ENCODE measurements at regions not wholly inside any gene's neighbourhood (a gene's known extent, or its start where the extent isn't known, plus 50 kb on each side); places are given as distances from the start of the nearest gene placed in this dataset.

DNA sequence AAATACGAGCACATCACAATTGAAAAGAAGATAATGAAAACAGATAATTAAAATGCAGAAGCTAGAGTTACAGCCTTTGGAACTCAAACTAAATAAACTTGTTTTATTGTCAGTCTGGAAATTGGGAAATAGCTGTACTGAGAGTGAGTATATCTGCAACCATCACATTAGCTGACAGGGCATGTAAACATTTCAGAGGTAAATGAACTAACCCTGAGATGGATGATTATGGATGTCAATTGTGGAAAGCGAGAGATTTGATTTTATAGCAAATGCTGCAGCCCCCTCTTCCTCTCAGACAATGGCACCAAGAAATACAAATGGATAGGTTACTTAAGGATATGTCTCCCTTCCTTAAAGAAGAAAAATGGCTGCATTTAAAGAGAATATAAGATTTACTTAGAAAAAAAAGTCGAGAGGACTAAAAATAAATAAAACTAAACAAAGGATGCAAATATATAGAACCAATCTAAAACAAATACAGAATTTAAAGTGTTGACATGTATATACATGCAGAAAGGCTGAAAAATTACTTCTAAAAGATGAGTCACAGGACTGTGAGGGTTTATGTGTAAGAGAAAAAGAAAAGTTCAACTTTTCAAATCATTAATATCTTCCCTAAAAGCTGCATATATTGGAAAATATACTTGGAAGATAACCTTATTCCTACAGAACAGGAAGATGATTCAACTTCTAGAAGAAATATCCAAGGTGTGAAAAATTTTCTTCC, 120.3 kb upstream of the FLRT2 start:
- DNase-seq = no peak

DNA sequence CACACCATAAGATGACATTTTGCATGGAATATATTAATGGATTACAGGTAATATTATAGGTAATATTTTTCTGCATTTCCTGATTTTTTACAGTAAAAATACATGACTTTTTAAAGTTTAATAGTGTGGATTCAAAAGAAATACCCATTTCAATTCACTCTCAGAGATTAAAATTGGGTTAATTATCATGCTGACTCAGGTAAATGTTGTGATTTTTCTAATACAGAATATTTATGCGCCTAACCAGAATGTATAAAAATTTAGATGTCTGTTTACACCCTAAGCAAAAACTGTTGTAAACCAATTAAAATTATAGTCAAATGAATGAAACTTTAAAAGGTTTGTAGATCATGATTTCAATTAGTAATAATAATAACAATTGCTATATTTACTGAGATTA, 117.2 kb upstream of the FLRT2 start:
- DNase-seq = no peak

DNA sequence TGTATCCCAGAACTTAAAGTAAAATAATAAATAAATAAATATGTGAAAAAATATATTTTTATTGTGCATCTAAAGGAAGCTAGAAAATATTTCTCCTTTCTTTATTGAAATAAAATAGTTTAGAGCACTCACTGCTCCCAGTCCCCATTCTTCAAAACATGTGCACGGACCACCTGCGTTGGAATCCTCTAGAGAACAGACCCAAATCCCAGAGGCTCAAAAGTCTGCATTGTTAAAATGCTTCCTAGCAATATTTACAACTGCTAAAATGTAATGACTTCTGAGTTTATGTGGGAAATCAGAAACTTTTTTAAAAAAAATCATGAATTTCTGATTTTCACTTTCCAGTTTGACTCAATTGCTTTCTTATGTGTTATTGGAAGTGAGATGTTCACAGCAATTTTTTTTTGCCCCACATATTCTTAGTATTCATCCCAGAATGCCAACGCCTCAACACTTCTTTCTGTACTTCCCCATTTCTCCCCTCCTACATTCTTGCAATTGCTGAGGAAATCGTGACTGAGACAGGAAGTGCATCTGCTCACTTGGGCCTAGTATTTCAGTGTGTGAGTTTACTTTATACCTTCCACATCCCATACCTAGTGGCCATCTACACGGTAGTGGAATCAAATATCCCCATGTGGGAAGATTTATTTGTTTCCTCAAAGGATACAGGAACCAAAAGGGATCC, 116.0 kb upstream of the FLRT2 start:
- DNase-seq = no peak

DNA sequence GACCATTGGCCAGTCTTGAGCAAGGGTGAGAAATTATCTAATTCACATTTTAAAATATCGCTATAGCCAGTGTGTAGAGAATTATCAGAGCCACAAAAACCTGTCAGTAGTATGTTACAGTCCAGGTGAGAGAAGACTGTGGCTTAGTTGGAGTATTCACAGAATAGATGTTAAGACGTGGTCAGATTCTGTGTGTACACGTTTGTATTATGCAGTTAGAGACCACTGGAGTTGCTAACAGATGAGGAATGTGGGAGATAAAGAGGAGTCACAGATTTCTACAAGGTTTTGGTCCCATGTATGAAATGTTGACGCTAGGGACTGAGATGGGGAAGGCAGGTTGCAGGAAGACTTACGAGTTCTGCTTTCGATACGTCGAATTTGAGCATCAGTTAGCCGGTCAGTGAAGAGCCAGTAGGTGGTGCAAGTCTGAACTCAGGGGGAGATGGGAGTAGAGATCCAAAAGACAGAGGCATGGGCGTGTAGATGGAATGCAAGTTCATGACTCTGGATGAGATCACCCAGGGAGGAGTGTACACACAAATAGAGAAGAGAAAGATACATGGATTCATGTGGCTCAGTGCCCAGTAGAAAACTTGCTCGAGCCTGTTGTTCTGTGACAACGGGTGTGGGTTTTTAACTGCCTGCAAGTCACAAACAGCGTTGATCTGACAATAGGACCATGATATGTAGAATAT, 114.8 kb upstream of the FLRT2 start:
- no peak for DNase-seq

DNA sequence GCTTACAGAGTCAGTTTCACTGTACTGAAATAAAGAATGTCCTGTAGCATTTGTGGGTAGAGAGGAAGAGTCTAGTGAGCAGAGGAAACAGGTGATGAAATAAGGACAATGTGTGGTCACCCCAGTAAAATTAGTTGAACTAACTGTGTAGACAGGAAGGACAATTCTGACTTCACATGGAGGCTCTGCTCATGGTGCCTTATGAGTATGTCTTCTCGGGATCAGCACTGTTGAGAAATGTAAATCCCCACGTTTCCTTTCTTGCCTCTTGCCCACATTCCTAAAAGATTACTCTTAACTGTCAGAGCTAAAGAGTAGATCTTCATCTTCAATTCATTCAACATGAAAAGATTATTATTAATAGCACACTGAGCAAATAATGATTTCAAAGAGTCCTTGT, 113.2 kb upstream of the FLRT2 start:
- no peak for DNase-seq

DNA sequence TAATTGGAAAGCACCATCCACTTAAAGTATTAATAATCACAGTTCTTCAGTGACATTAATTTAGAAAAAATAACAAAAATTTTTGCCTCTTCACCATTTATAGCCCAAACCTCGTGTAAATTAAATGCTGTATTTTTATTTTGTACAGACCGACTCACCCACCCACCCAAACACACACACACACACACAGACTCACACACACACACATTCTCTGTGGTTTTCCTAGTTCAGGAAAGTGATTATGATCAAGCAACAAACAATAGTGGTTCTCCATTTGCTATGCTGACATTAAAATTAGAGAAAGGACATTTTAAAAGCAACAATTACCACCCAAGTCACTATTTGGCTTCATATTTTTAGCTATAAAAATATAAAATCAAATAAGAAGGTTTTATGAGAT, 112.5 kb upstream of the FLRT2 start:
- no peak for DNase-seq

DNA sequence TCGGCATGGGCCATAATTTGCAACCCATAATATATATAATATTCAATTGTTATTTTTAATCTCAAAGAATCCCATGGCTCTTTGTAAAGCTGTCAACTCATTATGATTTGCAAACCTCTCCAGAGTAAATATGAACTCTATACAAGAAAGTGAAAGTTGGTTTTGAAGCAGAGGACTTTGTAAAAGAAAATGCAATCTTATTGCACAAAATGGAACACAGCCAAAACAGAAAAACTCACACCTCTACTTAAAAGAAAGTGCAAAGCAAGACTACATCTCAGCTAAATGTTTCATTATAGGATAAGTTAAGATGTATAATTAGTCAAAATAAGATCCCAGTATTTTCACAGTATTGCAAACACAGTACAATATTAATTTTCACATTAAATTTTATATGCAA, 111.2 kb upstream of the FLRT2 start:
- DNase-seq = no peak

DNA sequence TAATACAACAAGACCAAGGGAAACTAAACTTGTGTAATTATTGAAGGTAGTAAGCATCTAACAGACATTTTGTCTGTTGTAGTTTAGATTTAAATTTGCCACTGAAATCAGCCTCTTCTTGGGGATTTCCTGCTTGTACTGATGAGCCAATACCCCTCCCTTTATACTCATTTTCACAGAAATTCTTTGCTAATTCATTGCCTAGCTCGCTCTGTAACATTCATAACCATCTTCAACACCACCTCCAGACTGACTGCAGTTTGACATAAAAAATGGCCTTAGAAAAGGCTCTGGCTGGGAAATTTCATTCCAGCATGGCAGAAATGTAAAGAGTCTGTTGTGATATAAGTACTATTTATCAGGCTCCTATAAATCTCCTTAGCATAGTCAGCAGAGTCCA, 109.7 kb upstream of the FLRT2 start:
- no peak for DNase-seq

DNA sequence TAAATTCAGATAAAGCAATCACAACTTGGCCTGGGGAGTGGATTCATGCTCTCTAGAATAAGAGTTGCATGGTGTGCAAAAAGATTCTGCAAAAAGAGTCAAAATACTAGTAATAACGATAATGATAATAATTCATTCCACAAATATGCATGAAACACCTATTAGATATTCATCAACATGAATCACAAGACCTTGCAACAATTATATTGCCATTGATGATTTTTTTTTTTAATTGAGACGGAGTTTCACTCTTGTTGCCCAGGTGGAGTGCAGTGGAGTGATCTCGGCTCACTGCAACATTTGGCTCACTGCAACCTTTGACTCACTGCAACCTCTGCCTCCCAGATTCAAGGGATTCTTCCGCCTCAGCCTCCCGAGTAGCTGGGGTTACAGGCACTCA, 109.2 kb upstream of the FLRT2 start:
- DNase-seq = no peak

DNA sequence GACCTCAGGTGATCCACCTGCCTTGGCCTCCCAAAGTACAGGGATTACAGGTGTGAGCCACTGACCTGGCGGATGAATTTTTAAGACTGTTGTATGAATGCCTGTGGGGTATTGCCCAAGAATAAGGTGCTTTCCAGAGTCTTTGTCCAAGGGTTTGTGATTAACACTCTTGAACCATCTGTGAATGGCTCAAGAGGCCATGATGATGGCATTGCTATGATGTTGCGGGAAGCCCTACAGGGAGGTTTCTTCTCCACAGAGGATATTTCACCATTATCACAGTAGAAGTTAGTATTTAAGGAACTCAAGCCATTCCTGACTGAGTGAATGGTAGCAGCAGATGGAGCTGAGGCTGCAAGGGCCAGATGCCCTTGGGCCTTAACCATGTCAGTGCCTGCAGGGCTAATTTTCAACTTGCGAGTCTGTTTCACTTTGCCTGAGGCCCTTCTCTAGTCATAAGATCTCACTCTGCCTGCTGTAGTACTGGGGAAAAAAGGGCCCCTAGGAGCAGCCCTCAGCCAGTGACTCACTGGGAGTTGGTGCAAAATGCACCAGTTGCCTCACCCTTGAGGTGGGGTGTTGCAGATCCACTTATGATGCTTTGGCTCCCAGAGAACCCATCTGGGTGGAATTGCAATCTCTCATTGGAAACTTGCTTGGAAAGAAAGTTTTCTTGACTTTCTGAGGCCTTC, 108.6 kb upstream of the FLRT2 start:
- DNase-seq = no peak

DNA sequence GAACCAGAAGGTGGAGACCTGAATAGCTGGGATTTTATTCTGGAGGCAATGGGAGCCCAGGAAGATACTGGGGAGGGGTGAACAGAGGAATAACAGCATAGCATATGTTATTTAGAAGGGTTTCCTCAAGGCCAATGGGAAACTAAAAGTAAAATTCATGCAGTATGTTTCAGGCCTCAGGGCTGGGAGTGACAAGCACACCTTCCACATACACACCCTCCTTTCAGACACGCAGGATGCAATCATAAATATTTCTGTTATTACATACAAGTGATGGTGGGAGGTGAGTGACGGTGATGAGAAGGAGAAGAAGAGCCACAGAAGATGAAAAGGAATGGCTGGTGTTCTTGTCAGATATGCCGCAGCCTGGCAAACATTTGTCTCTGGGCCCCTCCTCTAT, 106.1 kb upstream of the FLRT2 start:
- DNase-seq = no peak

DNA sequence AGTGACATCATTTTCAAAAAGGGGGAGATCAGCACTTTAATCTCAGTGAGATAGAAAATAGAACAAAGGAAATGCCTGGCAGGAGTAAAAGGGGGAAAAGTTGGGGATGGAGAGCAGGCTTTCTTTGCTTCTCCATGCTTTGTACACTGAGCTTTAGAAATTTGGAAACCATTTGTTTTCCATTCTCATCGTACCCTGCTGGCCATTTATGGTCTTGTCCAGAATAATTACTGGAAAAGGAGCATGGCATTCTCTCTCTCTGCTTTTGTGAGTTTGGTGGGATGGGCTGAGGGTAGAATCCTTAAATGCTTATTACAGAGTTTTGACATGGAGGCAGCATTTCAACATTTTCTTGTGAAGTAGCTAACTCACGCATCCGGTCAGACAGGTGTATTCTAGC, 104.4 kb upstream of the FLRT2 start:
- DNase-seq = no peak

DNA sequence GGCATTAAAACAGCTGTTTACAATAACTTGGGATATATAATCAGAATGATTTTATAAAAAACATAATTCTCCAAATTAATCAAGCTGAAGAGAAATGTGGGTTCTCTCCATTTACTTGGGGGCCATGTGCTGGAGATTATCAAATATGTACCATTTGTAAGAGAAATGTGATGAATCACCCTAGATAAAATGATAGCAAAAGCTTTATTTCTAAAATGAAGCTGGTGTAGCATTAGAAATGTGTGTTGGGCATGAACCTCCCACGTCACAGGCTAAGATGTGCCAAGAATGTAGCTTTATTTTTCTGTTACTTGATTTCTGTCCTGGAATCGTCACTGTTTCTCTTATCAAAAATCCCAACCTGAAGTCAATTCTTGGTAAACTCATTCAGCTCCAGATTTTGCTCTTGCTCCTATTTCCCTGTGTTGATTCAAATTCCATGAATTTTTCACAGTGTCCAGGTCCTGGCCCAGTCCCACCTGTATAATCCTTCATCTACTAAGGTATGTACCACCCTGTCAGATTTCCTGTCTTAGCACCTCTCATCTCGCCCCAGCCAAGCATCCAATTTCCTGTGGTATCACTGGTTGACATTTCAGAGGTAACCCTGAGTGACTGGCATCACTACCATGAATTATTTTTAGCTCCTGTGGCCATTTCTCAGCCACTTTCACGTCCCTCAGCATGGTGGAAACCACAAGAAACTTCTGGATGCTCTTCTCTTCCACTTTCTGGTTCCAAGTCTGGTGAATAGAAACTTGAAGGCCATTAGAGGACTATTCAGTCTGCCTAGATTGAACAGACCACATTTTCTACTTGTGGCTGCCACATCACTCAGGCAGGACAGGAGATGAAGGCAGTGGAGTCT, 103.6 kb upstream of the FLRT2 start:
- DNase-seq = no peak

DNA sequence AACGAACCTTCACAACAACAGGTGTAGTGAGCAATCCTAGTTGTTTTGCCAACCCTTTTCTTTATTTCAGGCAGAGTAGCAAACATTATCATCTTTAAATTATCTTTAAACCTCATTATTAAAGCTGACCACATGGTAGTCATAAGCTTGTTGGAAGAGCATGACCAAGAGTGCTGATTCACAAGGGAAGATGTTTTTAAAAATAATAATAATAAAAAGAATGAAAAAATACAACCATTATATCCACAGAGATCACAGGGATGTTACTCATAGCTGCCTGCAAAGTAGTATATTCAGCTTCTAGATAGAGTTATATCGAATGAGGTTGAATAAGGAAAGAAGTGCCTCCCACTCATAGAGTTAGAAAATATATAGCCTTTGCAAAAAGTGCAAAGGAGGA, 101.0 kb upstream of the FLRT2 start:
- DNase-seq = no peak

DNA sequence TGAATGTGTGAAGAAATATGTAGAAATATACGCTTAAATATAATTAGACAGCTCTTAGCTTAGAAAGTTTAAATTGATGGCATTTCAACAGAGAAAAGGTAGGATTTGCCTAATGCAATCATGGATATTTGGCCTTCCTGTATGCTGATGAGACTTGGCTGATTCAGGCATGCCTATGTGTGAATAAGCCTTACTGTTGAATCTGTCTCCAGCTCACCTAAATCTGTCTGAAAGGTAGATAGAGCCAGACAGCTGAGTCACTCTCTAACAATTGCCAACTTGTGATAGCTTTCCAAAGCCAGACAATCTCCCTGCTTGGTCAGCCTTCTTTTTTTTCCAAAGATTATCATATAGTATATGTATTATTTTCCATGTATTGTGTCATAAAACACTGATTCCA, 92.8 kb upstream of the FLRT2 start:
- DNase-seq = no peak

DNA sequence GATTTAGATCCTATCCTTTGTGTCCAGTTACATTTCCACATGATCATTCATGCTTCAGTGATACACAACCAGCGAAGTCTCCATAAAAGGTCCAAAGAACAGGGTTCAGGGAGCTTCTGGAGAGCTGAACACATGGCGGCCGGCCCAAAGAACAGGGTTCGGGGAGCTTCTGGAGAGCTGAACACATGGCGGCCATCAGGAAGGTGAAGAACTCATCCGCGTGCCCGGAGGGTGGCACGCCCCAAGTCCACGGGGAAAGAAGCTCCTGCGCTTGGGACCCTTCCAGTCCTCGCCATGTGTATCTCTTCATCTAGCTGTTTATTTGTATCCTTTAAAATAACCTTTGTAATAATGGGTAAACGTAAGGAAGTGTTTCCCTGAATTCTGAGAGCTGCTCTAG, 91.9 kb upstream of the FLRT2 start:
- no peak for DNase-seq

DNA sequence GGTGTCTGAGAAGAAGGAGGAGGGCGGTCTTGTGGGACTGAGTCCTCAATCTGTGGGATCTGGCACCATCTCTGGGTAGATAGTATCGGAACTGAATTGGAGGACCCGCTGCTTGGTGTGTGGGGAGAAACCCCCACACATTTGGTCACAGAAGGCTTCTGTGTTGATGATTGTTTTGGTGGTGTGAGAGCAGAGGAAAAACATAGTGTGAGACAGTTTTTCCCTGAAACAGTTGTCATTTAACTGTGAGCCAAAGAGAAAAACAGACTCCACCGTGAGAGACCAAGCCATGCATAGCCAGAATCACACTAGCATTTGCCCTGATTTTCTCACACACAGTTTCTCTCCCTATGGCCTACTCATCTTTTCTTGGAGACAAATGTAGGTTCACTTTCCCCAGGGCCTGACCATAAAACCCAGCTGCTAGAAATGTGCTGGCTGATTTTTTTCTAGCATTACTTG, 91.4 kb upstream of the FLRT2 start:
- no peak for DNase-seq

DNA sequence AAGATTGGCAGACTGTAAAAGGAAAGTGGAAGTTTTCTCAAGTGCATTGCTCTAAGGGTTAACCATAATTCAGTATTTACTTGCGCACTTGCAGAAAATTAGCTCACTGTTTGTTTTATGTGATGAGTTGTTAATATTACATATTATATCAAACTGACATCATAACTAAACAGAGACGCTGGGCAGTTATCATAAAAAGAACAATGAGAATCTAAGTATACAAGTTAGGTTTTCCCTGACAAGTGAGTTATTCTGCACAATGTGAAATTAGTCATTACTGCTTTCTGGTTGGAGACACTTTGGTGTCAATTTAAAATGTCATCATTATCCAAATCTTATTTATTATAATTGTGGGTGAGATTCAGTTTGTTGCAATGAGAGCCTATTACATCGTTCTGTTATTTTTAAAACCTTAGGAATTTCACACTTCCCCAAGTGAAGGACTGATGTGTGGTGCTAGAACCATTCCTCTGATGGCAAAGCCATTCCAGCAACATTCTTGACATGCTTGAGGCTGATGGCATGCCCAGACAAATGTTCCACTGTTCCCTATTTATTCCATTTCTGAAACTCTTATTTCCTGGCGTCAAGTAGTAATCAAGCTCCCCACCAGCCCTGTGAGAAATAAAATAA, 90.1 kb upstream of the FLRT2 start:
- no peak for DNase-seq

DNA sequence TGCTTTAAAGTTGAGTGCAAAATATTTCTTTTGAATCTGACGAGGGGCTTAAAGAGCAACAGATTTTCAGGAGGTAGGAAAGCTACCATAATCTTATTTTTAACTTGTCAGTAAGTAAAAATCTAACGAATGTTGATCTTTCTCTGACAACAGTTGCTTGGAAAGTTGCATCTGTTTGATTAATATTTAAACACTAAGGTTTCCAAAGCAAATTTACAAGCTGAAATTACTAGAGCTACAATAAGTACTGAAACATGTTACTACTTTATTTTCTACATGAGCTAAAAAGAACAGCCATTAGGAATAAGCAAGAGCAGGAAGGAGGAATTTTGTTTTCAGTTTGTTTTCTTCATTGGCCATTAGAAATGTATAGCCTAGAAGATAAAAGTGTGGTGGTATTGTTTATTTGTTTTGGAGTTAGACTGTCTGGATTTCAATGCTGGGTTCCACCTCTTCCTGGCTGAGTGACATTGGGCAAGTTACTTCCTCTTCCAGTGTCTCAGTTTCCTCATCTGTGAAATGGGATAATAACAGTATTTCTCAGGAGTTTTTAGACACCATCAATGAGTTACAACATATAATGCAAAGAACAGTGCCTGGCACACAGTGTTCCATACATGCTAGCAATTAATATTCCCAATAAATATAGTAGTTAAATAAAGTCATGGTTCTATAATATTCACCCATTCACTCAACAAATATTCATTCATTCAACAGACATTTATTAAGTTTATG, 87.9 kb upstream of the FLRT2 start:
- DNase-seq = no peak

DNA sequence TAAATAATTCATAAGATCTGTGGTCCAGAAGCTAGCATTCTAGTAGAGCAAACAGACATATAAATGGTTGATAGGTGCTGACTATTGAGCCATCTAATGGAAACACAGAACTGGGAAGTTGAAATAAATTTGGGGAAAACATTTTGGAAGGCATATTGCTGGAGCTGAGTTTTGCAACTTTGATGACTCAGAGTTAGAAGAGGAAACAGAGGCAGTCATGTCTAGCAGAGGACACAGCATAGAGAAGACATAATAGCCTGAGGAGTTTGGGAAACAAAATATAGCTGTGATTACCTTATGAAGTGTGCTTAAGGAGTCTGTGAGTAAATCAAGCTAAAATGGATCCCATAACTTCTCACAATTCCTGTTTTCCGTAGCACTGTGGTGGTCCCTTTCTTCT, 86.9 kb upstream of the FLRT2 start:
- no peak for DNase-seq

DNA sequence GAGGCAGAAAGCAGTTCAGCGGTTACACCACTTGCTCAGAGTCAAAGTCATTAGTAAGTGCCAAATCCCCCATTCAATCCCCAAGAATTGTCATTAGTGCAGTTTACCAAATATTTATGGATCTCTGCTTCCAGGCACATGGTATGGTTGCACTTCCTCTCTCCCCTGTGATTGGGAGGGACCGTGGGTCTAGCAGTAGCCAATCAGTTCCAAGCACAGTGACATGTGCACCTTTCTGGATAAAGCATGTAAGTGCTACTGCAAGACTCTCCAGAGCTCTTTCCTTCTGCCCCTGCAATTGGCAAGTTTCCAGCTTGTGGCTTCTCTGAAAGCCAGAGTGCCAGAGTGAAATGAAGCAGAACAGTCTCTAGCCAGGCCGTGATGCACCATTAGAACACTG, 85.3 kb upstream of the FLRT2 start:
- DNase-seq = no peak
